Spleen (tissue), 7 donors: ENCODE measurements at regions not wholly inside any gene's neighbourhood (a gene's known extent, or its start where the extent isn't known, plus 50 kb on each side); places are given as distances from the start of the nearest gene placed in this dataset.

ENCODE experiments used
- POLR2AphosphoS5 ChIP-seq, 3 donors: sonication (generic); formaldehyde crosslinking; IDR thresholded peaks; one replicate each; pipeline ENCODE4 v1.5.1; 2017; ENCODE audit warnings: antibody characterized with exemption in 3 of 3
- TF ChIP-seq, protein P1 (sequence below), 11 experiments: fragments of 200-600 bp in 7 of 11; fragments of 450-650 bp in 4 of 11; sonication (generic) in 4 of 11; IDR thresholded peaks in 8 of 11; conservative IDR thresholded peaks in 3 of 11; 1 replicate in 7 of 11; 2 replicates in 4 of 11; pipeline versions ENCODE4 v1.4.0 to v1.8.0; 2016 to 2021; ENCODE audit warnings: antibody characterized with exemption in 11 of 11, inconsistent platforms in 4 of 11, mild to moderate bottlenecking in 1 of 11
- donor health status: DM: no; HTN: no; CAD: no; lungs with moderate emphysema.
- donor health status: DM: no; HTN: no; CAD: no.
- donor health status: DM: no; HTN: no; CAD: no.

DNA sequence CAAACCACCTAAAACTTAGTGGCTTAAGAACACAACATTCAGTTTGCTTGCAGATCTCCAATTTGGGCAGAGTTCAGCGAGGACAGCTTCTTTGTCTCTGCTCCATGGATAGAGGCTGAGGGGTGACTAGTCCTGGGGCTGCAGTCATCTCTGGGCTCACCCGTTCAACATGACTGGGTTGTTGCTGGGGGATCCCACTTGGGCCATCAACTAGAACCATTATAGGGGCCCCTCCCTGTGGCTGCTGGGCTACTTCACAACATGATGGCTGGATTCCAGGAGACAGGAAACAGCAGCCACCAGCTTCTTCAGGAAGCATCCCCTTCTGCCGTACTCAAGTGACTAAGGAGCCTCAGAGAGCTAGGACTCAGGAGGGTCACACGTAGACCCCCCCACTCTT is 140.9 kb downstream of the RHOU start:
- TF ChIP-seq, protein P1, sequence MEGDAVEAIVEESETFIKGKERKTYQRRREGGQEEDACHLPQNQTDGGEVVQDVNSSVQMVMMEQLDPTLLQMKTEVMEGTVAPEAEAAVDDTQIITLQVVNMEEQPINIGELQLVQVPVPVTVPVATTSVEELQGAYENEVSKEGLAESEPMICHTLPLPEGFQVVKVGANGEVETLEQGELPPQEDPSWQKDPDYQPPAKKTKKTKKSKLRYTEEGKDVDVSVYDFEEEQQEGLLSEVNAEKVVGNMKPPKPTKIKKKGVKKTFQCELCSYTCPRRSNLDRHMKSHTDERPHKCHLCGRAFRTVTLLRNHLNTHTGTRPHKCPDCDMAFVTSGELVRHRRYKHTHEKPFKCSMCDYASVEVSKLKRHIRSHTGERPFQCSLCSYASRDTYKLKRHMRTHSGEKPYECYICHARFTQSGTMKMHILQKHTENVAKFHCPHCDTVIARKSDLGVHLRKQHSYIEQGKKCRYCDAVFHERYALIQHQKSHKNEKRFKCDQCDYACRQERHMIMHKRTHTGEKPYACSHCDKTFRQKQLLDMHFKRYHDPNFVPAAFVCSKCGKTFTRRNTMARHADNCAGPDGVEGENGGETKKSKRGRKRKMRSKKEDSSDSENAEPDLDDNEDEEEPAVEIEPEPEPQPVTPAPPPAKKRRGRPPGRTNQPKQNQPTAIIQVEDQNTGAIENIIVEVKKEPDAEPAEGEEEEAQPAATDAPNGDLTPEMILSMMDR (IDR thresholded peaks at IDR 0.05 in 8 of 11, conservative IDR thresholded peaks at IDR 0.05 in 3 of 11) = no peak
- TF ChIP-seq POLR2AphosphoS5 (IDR thresholded peaks at IDR 0.05) = no peak
